ENCODE measurements at regions not wholly inside any gene's neighbourhood (a gene's known extent, or its start where the extent isn't known, plus 50 kb on each side); places are given as distances from the start of the nearest gene placed in this dataset.

DNA sequence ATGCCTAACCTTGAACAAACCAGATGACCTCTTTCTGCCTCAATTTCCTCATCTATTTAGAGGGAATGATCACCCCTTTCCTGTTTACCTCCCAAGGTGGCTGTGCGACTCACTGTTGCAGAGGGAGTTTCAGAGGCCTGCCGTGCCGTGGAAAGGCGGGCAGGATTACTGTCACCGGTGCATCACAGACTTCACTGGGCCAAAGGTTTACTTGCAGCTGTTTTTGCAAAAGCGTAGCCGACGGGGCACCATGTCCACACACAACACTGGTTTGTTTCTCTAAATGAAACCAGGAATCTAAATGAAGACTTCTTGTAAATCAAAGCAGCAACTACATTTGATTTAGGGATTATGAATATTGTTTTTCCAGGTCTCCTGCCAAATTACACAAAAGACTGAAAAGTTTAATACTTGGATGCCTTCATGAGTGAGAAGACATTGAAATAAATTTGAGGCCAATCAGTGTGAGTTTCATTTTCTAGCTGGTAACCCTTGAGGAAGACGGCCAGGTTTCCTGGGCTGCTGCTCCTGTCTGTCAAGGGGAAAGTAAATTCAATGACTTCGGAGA is 696.1 kb upstream of the TMEM132C start:
- H3K36me3 ChIP-seq = no peaks in the 10 kb centered on the region
- no peak overlapping the region for H3K27ac ChIP-seq
- intact Hi-C loops (cut with DNase I) = no loop called here
- no peak for TF ChIP-seq CTCF (IDR thresholded peaks at IDR 0.05)
- H3K9me3 ChIP-seq = no peaks in the 10 kb centered on the region
- no peak for ATAC-seq
- no peak overlapping the region for H3K4me3 ChIP-seq
- DNase-seq = no peak
- H3K4me1 ChIP-seq = no peaks in the 10 kb centered on the region
- H3K27me3 ChIP-seq = no peaks in the 10 kb centered on the region

DNA sequence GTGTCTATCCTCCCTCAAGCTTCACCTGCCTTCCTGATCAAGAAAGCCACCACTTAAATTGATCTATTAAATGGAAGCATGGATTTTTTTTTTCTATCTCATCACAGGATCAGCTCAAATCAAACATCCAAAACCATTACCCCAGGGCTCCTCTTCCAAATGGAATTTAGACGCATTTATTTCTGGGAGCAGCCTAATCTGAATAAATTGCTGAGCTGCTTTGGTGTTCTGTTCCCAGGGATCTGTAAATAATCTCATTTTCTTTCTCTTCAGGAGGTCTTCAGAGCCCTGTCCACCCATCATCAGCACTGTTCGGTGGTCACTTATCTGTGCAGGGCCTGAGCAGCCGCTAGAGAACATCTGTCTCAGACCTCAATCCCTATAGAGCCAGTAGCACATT is 695.4 kb upstream of the TMEM132C start:
- Histone ChIP-seq H3K27me3 (no peaks in the 10 kb centered on the region), H3K9me3 (no peaks in the 10 kb centered on the region), H3K36me3 (no peaks in the 10 kb centered on the region), H3K27ac (no peak overlapping the region), H3K4me1 (no peaks in the 10 kb centered on the region), H3K4me3 (no peak overlapping the region)
- no peak for TF ChIP-seq CTCF (IDR thresholded peaks at IDR 0.05)
- intact Hi-C loops (cut with DNase I) = no loop called here
- no peak for ATAC-seq
- DNase-seq = no peak

GRCh38 chr12:127579446-127579845 is 687.5 kb upstream of the TMEM132C start:
- H3K4me3 ChIP-seq = no peak overlapping the region
- no peak for DNase-seq
- no peaks in the 10 kb centered on the region for H3K9me3 ChIP-seq
- H3K4me1 ChIP-seq = no peaks in the 10 kb centered on the region
- no peaks in the 10 kb centered on the region for H3K27me3 ChIP-seq
- no peak overlapping the region for H3K27ac ChIP-seq
- intact Hi-C loops (cut with DNase I) = no loop called here
- H3K36me3 ChIP-seq = no peaks in the 10 kb centered on the region
- TF ChIP-seq CTCF (IDR thresholded peaks at IDR 0.05) = no peak
- ATAC-seq = no peak

- intact Hi-C loops (cut with DNase I) = no loop called here
- no peaks in the 10 kb centered on the region for H3K4me1 ChIP-seq
- no peak overlapping the region for H3K4me3 ChIP-seq
- H3K27me3 ChIP-seq = no peaks in the 10 kb centered on the region
- no peaks in the 10 kb centered on the region for H3K9me3 ChIP-seq
- H3K27ac ChIP-seq = no peak overlapping the region
- no peaks in the 10 kb centered on the region for H3K36me3 ChIP-seq
- no peak for DNase-seq
- TF ChIP-seq CTCF (IDR thresholded peaks at IDR 0.05) = no peak
- no peak for ATAC-seq
Measured at GRCh38 chr12:127582074-127582473, 684.9 kb upstream of the TMEM132C start.

GRCh38 chr12:127583041-127583440 is 683.9 kb upstream of the TMEM132C start:
- Histone ChIP-seq H3K4me1 (no peaks in the 10 kb centered on the region), H3K36me3 (no peaks in the 10 kb centered on the region), H3K27me3 (no peaks in the 10 kb centered on the region), H3K4me3 (no peak overlapping the region), H3K27ac (no peak overlapping the region), H3K9me3 (no peaks in the 10 kb centered on the region)
- ATAC-seq (no peak), DNase-seq (no peak)
- TF ChIP-seq CTCF (IDR thresholded peaks at IDR 0.05) = no peak
- intact Hi-C loops (cut with DNase I) = no loop called here

- Histone ChIP-seq H3K27me3 (no peaks in the 10 kb centered on the region), H3K4me3 (no peak overlapping the region), H3K36me3 (no peaks in the 10 kb centered on the region), H3K4me1 (no peaks in the 10 kb centered on the region), H3K27ac (no peak overlapping the region), H3K9me3 (no peaks in the 10 kb centered on the region)
- no peak for TF ChIP-seq CTCF (IDR thresholded peaks at IDR 0.05)
- DNase-seq = no peak
- intact Hi-C loops (cut with DNase I) = no loop called here
- ATAC-seq = no peak
Measured at GRCh38 chr12:127588249-127588648, 678.7 kb upstream of the TMEM132C start.

Data from upper lobe of right lung (tissue), 1 donor.